ENCODE measurements at regions not wholly inside any gene's neighbourhood (a gene's known extent, or its start where the extent isn't known, plus 50 kb on each side); places are given as distances from the start of the nearest gene placed in this dataset.

- TF ChIP-seq FOXM1 (IDR thresholded peaks at IDR 0.05; ENCODE audit: borderline replicate concordance) (no peak), NFRKB (IDR thresholded peaks at IDR 0.05) (no peak), L3MBTL2 (conservative IDR thresholded peaks at IDR 0.05) (no peak), BHLHE40 (IDR thresholded peaks at IDR 0.05; ENCODE audit: borderline replicate concordance) (no peak), SUZ12 (IDR thresholded peaks at IDR 0.05) (no peak), PKNOX1 (IDR thresholded peaks at IDR 0.05) (no peak), SP1 (IDR thresholded peaks at IDR 0.05) (no peak), TARDBP (IDR thresholded peaks at IDR 0.05) (no peak)
Measured at GRCh38 chr14:83757916-83758315, 1772.0 kb upstream of the FLRT2 start.
